IMR-90 (cell line): ENCODE measurements at regions not wholly inside any gene's neighbourhood (a gene's known extent, or its start where the extent isn't known, plus 50 kb on each side); places are given as distances from the start of the nearest gene placed in this dataset.
A peak's percentile ranks its signal among the peaks of the same experiment; 100 is the strongest.

Experiments used
- ATAC-seq: fragments of 200-7000 bp; cut with Tn5 transposase; 2 replicates; pipeline ENCODE4 v1.9.1; 2020; ENCODE audit warnings: low read depth, mild to moderate bottlenecking, moderate library complexity
- BruUV-seq: library from RNA; stranded (reverse); fragments of 400-500 nt; replicated peaks from 2 replicates; lab custom pipeline; 2021; lab: Mats Ljungman, UMichigan
- CTCF ChIA-PET: fragments of 300-600 bp; formaldehyde crosslinking; extraction: SDS; loops from one replicate; lab custom pipeline; 2021; ENCODE audit warnings: antibody characterized with exemption; lab: Yijun Ruan, JAX
- POLR2A ChIA-PET: fragments of 300-600 bp; sonication (Branson Sonifier 250); formaldehyde crosslinking; loops from one replicate; lab custom pipeline; 2022; ENCODE audit warnings: antibody characterized with exemption; ENCODE audit not compliant: unreplicated experiment; lab: Charles Lee
- DNase-seq: peaks from one replicate; pipeline ENCODE4 v3.0.0; 2013
- H2AFZ ChIP-seq: replicated peaks from 2 replicates; pipeline ENCODE3; 2013; ENCODE audit warnings: low read length, mild to moderate bottlenecking; ENCODE audit not compliant: poor library complexity
- H2AK5ac ChIP-seq: 2 replicates; pipeline ENCODE4 v1.6.1; 2013; ENCODE audit warnings: low read depth, low read length, inconsistent platforms
- H2AK9ac ChIP-seq: replicated peaks from 2 replicates; pipeline ENCODE3; 2013; ENCODE audit warnings: mild to moderate bottlenecking, low read depth, low read length, moderate library complexity; ENCODE audit not compliant: poor library complexity
- H2BK120ac ChIP-seq: 2 replicates; pipeline ENCODE4 v1.6.1; 2013; ENCODE audit warnings: low read depth, low read length, inconsistent platforms
- H2BK15ac ChIP-seq: 3 replicates; pipeline ENCODE4 v1.6.1; 2013; ENCODE audit warnings: low read depth, low read length, inconsistent platforms
- H2BK20ac ChIP-seq: 2 replicates; pipeline ENCODE4 v1.6.1; 2013; ENCODE audit warnings: low read depth, mild to moderate bottlenecking, inconsistent platforms, low read length, moderate library complexity
- H2BK5ac ChIP-seq: 2 replicates; pipeline ENCODE4 v1.6.1; 2013; ENCODE audit warnings: mild to moderate bottlenecking, low read depth, low read length, inconsistent platforms; ENCODE audit not compliant: poor library complexity, severe bottlenecking
- H3K14ac ChIP-seq: replicated peaks from 2 replicates; pipeline ENCODE4 v1.6.1; 2013; ENCODE audit warnings: low read depth, low read length, inconsistent platforms
- H3K18ac ChIP-seq: 2 replicates; pipeline ENCODE4 v1.6.1; 2013; ENCODE audit warnings: low read depth, low read length, control low read depth
- H3K23ac ChIP-seq: 2 replicates; pipeline ENCODE4 v1.6.1; 2013; ENCODE audit warnings: low read depth, low read length, inconsistent platforms
- H3K27ac ChIP-seq: 2 replicates; pipeline ENCODE4 v1.5.1; 2013; ENCODE audit warnings: mild to moderate bottlenecking, control low read depth, low read length; ENCODE audit not compliant: insufficient read depth
- H3K27me3 ChIP-seq: 2 replicates; pipeline ENCODE4 v1.6.1; 2013; ENCODE audit warnings: low read length; ENCODE audit not compliant: control insufficient read depth, insufficient read depth
- H3K36me3 ChIP-seq: 2 replicates; pipeline ENCODE4 v1.6.1; 2013; ENCODE audit warnings: low read length, mixed read lengths; ENCODE audit not compliant: control insufficient read depth, insufficient read depth
- H3K4ac ChIP-seq: 2 replicates; pipeline ENCODE4 v1.6.1; 2013; ENCODE audit warnings: low read depth, low read length, inconsistent platforms
- H3K4me1 ChIP-seq: 2 replicates; pipeline ENCODE4 v1.6.1; 2013; ENCODE audit warnings: low read length, mixed read lengths; ENCODE audit not compliant: control insufficient read depth, insufficient read depth
- H3K4me2 ChIP-seq: 2 replicates; pipeline ENCODE4 v1.6.1; 2013; ENCODE audit warnings: low read depth, mild to moderate bottlenecking, control low read depth, low read length, moderate library complexity
- H3K4me3 ChIP-seq: 2 replicates; pipeline ENCODE4 v1.5.1; 2013; ENCODE audit warnings: low read depth, mild to moderate bottlenecking, control low read depth, low read length, moderate library complexity; ENCODE audit not compliant: insufficient read depth
- H3K56ac ChIP-seq: 2 replicates; pipeline ENCODE4 v1.6.1; 2013; ENCODE audit warnings: low read length, inconsistent platforms; ENCODE audit not compliant: insufficient read depth; ENCODE audit errors: extremely low read depth
- H3K79me1 ChIP-seq, 2 experiments: 2 replicates each; pipeline ENCODE4 v1.6.1; 2013; ENCODE audit warnings: low read length in 2 of 2, inconsistent platforms in 1 of 2, low read depth in 1 of 2
- H3K9ac ChIP-seq: 2 replicates; pipeline ENCODE4 v1.6.1; 2013; ENCODE audit warnings: low read depth, low read length, control low read depth
- H3K9me1 ChIP-seq: 2 replicates; pipeline ENCODE4 v1.6.1; 2013; ENCODE audit warnings: low read length, inconsistent platforms; ENCODE audit not compliant: insufficient read depth
- H3K9me3 ChIP-seq: 2 replicates; pipeline ENCODE4 v1.6.1; 2013; ENCODE audit warnings: low read length; ENCODE audit not compliant: control insufficient read depth, insufficient read depth
- H4K20me1 ChIP-seq: 2 replicates; pipeline ENCODE4 v1.6.1; 2013; ENCODE audit warnings: low read length, inconsistent platforms; ENCODE audit not compliant: insufficient read depth
- H4K5ac ChIP-seq: 2 replicates; pipeline ENCODE4 v1.6.1; 2013; ENCODE audit warnings: mild to moderate bottlenecking, low read depth, low read length, control low read depth
- H4K8ac ChIP-seq, 2 experiments: 2 replicates each; pipeline ENCODE4 v1.6.1; 2013; ENCODE audit warnings: low read depth in 2 of 2, low read length in 2 of 2, control low read depth in 1 of 2, inconsistent platforms in 1 of 2
- H4K91ac ChIP-seq: 2 replicates; pipeline ENCODE4 v1.6.1; 2013; ENCODE audit warnings: low read depth, low read length, inconsistent platforms; ENCODE audit not compliant: insufficient read depth
- BHLHE40 ChIP-seq: fragments of 150-350 bp; IDR thresholded peaks from 2 replicates; pipeline ENCODE4 v1.6.1; 2016; ENCODE audit warnings: mild to moderate bottlenecking, low read depth, low read length
- CHD1 ChIP-seq: IDR thresholded peaks from 2 replicates; pipeline ENCODE4 v1.6.1; 2012; ENCODE audit warnings: low read depth, low read length, improper control_type of control experiment
- ELK1 ChIP-seq: fragments of 150-350 bp; IDR thresholded peaks from 2 replicates; pipeline ENCODE4 v1.6.1; 2016; ENCODE audit warnings: low read depth, mild to moderate bottlenecking, low read length, moderate library complexity, borderline replicate concordance
- FOS ChIP-seq: fragments of 150-350 bp; IDR thresholded peaks from 2 replicates; pipeline ENCODE4 v1.6.1; 2016; ENCODE audit warnings: low read depth, low read length
- MAFK ChIP-seq: IDR thresholded peaks from 2 replicates; pipeline ENCODE4 v1.6.1; 2012; ENCODE audit warnings: low read depth, low read length, improper control_type of control experiment
- MAZ ChIP-seq: IDR thresholded peaks from 2 replicates; pipeline ENCODE4 v1.6.1; 2012; ENCODE audit warnings: low read depth, mild to moderate bottlenecking, low read length, improper control_type of control experiment, moderate library complexity, borderline replicate concordance
- NFE2L2 ChIP-seq: fragments of 150-350 bp; IDR thresholded peaks from 2 replicates; pipeline ENCODE4 v1.6.1; 2016; ENCODE audit warnings: low read depth, mild to moderate bottlenecking, low read length
- POLR2A ChIP-seq: IDR thresholded peaks from 2 replicates; pipeline ENCODE4 v1.6.1; 2012; ENCODE audit warnings: mild to moderate bottlenecking, low read depth, low read length
- RAD21 ChIP-seq: IDR thresholded peaks from 2 replicates; pipeline ENCODE4 v1.6.1; 2012; ENCODE audit warnings: low read length, improper control_type of control experiment
- RCOR1 ChIP-seq: IDR thresholded peaks from 2 replicates; pipeline ENCODE4 v1.6.1; 2012; ENCODE audit warnings: mild to moderate bottlenecking, low read length, improper control_type of control experiment; ENCODE audit not compliant: insufficient replicate concordance
- RFX5 ChIP-seq: IDR thresholded peaks from 2 replicates; pipeline ENCODE4 v1.8.0; 2012; ENCODE audit warnings: low read depth, mild to moderate bottlenecking, low read length, moderate library complexity
- SMC3 ChIP-seq: fragments of 150-350 bp; IDR thresholded peaks from 2 replicates; pipeline ENCODE4 v1.6.1; 2016; ENCODE audit warnings: low read depth, mild to moderate bottlenecking, antibody characterized with exemption, low read length, moderate library complexity
- USF2 ChIP-seq: fragments of 150-350 bp; IDR thresholded peaks from 2 replicates; pipeline ENCODE4 v1.6.1; 2017; ENCODE audit warnings: mild to moderate bottlenecking, antibody characterized with exemption, low read length, low read depth
- WGBS, 2 experiments: methylation state at CpG; one replicate each; pipeline versions ENCODE4 v1.1.5 to v1.1.7; 2013; ENCODE audit warnings: missing lambda C conversion rate in 2 of 2; ENCODE audit not compliant: insufficient read length in 1 of 2; ENCODE audit errors: extremely low coverage in 2 of 2; 5-methylcytosine and 5-hydroxymethylcytosine counted together
- dilution Hi-C: fragments of 300-500 bp; cut with HindIII; formaldehyde crosslinking; loops from one replicate; pipeline ENCODE4 v1.14.3; 2018; ENCODE audit warnings: low sequenced_read_pairs; ENCODE audit not compliant: unreplicated experiment
- in situ Hi-C: fragments of 300-500 bp; cut with MboI; formaldehyde crosslinking; loops from 3 replicates; pipeline ENCODE4 v1.14.3; 2019; ENCODE audit warnings: low sequenced_read_pairs, inconsistent platforms, mixed read lengths
- intact Hi-C: fragments of 100-400 bp; cut with micrococcal nuclease; formaldehyde crosslinking; loops from 2 replicates; pipeline ENCODE4 v1.10.0; 2022

GRCh38 chr6:14456941-14457340 is 339.4 kb downstream of the CD83 start:
- H4K20me1 ChIP-seq, result no peaks in the 10 kb centered on the region
- POLR2A ChIA-PET, result no interaction called here
- H2AK9ac ChIP-seq, result no peak overlapping the region
- H4K8ac ChIP-seq, result no peak overlapping the region
- no peak overlapping the region for H4K5ac ChIP-seq
- no peak overlapping the region for H3K9ac ChIP-seq
- H2BK120ac ChIP-seq, result peak overlapping the region; percentile 55
- intact Hi-C loops (loop anchor here (5.0 kb wide), 1 partner anchor 245 kb away; no protein-coding TSS in a partner anchor), in situ Hi-C loops (no loop called here), dilution Hi-C loops (no loop called here)
- peak overlapping the region; percentile 17 for H2BK15ac ChIP-seq
- no peak overlapping the region for H3K4me3 ChIP-seq
- H3K4me2 ChIP-seq, result no peak overlapping the region
- no peak overlapping the region for H3K56ac ChIP-seq
- H4K91ac ChIP-seq, result no peak overlapping the region
- peak overlapping the region; percentile 53; the same call in 1 of the 2 replicates for H2BK20ac ChIP-seq
- peaks cover 6% of the 10 kb centered on the region for H3K4me1 ChIP-seq
- peak overlapping the region; percentile 55; the same call in 1 of the 2 replicates for H3K23ac ChIP-seq
- no peak overlapping the region for H2BK5ac ChIP-seq
- no peaks in the 10 kb centered on the region for H3K27me3 ChIP-seq
- H2AK5ac ChIP-seq, result peak overlapping the region; percentile 33; the same call in 1 of the 2 replicates
- TF ChIP-seq ELK1 (no peak), RAD21 (no peak), USF2 (no peak), POLR2A (no peak), NFE2L2 (no peak), BHLHE40 (no peak), FOS (no peak), MAFK (no peak), RCOR1 (no peak), CHD1 (no peak), SMC3 (no peak), RFX5 (no peak), MAZ (no peak)
- BruUV-seq, result no TSS peak
- ATAC-seq (no peak), DNase-seq (no peak)
- no peaks in the 10 kb centered on the region for H3K36me3 ChIP-seq
- WGBS, 2 experiments, result no CpG with 5 or more reads among the region's 1 CpG
- H3K79me1 ChIP-seq, result no peaks in the 10 kb centered on the region
- H3K9me3 ChIP-seq, result no peaks in the 10 kb centered on the region; the same call in 1 of the 2 replicates
- peak overlapping the region; percentile 34; the same call in 1 of the 2 replicates for H3K14ac ChIP-seq
- H3K27ac ChIP-seq, result no peak overlapping the region
- no peaks in the 10 kb centered on the region for H3K9me1 ChIP-seq
- H3K18ac ChIP-seq, result peak overlapping the region; percentile 47; the same call in 1 of the 2 replicates
- H3K4ac ChIP-seq, result peak overlapping the region; percentile 71; the same call in 1 of the 2 replicates
- CTCF ChIA-PET, result no interaction called here
- no peak overlapping the region for H2AFZ ChIP-seq
